ENCODE measurements at regions not wholly inside any gene's neighbourhood (a gene's known extent, or its start where the extent isn't known, plus 50 kb on each side); places are given as distances from the start of the nearest gene placed in this dataset.

DNA sequence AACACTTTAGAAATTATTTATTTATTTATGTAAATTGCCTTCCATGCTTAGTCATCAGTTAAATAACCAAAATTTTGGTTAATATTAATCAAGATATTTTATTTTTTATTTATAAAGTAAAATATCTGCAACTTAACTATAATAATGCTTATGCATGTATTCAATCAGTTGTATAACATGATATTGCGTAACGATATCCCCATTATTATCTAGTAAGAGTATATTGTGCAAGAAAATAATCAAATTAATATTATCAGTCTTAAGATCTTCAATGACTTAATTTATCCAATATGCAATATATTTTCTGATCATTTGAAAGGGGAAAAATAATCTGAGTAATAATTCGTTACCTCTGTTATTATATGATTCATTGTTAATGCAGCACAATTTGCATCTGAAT lies 596.7 kb downstream of the GABRG1 start:
- H3K27me3 Mint-ChIP-seq (ENCODE audit: unreplicated experiment), result no peaks in the 10 kb centered on the region
- H3K4me3 Mint-ChIP-seq (ENCODE audit: unreplicated experiment), result no peak overlapping the region
- peaks cover 19% of the 10 kb centered on the region for H3K9me3 Mint-ChIP-seq (ENCODE audit: unreplicated experiment)
- TF ChIP-seq, protein P1, sequence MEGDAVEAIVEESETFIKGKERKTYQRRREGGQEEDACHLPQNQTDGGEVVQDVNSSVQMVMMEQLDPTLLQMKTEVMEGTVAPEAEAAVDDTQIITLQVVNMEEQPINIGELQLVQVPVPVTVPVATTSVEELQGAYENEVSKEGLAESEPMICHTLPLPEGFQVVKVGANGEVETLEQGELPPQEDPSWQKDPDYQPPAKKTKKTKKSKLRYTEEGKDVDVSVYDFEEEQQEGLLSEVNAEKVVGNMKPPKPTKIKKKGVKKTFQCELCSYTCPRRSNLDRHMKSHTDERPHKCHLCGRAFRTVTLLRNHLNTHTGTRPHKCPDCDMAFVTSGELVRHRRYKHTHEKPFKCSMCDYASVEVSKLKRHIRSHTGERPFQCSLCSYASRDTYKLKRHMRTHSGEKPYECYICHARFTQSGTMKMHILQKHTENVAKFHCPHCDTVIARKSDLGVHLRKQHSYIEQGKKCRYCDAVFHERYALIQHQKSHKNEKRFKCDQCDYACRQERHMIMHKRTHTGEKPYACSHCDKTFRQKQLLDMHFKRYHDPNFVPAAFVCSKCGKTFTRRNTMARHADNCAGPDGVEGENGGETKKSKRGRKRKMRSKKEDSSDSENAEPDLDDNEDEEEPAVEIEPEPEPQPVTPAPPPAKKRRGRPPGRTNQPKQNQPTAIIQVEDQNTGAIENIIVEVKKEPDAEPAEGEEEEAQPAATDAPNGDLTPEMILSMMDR (IDR thresholded peaks at IDR 0.05), result no peak
- H3K27ac Mint-ChIP-seq (ENCODE audit: unreplicated experiment), result no peak overlapping the region
- no peak for DNase-seq (ENCODE audit: extremely low spot score, unreplicated experiment)
- no peaks in the 10 kb centered on the region for H3K4me1 Mint-ChIP-seq (ENCODE audit: unreplicated experiment)
- H3K36me3 Mint-ChIP-seq (ENCODE audit: unreplicated experiment), result no peaks in the 10 kb centered on the region

DNA sequence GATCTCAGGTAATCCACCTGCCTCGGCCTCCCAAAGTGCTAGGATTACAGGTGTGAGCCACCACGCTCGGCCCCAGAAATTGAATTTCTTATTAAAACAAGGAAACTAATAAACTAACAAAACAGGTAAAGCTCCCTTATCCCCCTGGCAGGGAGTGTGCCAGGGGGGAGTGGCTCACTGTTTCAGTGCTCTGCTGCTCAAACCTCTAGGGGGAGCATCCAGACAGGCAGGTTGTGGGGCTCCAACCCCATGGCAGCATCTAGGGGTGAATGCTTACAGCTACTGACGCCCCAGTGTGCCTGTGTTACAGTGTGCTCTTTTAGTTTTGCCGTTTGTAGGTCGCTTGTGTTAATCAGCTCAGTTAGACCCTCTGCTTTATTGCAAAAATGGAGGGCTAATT lies 605.0 kb downstream of the GABRG1 start:
- Mint-ChIP-seq H3K9me3 (ENCODE audit: unreplicated experiment) (peaks cover 21% of the 10 kb centered on the region), H3K36me3 (ENCODE audit: unreplicated experiment) (no peaks in the 10 kb centered on the region), H3K4me3 (ENCODE audit: unreplicated experiment) (no peak overlapping the region), H3K27me3 (ENCODE audit: unreplicated experiment) (no peaks in the 10 kb centered on the region), H3K27ac (ENCODE audit: unreplicated experiment) (no peak overlapping the region), H3K4me1 (ENCODE audit: unreplicated experiment) (no peaks in the 10 kb centered on the region)
- TF ChIP-seq, protein P1 (IDR thresholded peaks at IDR 0.05), result no peak
- DNase-seq (ENCODE audit: extremely low spot score, unreplicated experiment), result no peak

DNA sequence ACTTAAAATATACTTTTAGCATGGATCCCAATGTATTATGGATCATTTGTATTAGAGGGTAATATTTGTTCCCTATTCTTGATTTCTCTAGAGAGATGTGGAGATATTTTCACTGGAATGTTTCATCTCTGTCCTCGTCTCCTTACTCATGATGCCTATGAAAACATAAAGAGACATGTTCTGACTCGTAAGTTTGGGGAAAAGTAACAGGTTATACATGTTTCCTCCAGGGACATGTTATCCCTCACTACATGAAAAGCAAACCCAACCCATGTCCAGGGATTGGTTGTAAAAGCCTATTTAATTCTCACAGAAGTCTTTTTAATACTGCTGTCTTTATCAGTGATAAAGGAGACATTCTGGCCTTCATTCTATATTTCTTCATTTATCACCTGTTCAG lies 621.4 kb downstream of the GABRG1 start:
- Mint-ChIP-seq H3K36me3 (ENCODE audit: unreplicated experiment) (no peaks in the 10 kb centered on the region), H3K9me3 (ENCODE audit: unreplicated experiment) (no peaks in the 10 kb centered on the region), H3K4me1 (ENCODE audit: unreplicated experiment) (no peaks in the 10 kb centered on the region), H3K4me3 (ENCODE audit: unreplicated experiment) (no peak overlapping the region), H3K27ac (ENCODE audit: unreplicated experiment) (no peak overlapping the region), H3K27me3 (ENCODE audit: unreplicated experiment) (no peaks in the 10 kb centered on the region)
- TF ChIP-seq, protein P1 (IDR thresholded peaks at IDR 0.05), result no peak
- no peak for DNase-seq (ENCODE audit: extremely low spot score, unreplicated experiment)

DNA sequence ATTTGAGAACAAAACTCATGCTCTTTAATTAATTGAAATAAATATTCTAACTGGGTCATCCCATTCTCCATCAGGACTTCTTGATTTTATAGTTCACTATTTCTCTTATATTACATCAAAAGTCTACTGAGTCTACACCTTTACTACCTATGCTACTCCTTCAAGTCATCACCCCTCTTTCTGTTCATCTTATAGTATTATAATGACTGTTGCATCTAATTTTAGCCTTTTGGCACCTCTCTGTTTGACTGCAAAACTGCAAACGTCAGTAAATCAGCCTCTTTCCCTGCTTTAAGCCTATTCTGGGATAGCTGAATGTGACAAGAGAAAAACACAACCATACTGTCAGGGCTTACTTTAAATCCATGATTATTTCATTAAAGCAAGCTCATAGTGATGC lies 639.1 kb downstream of the GABRG1 start:
- no peaks in the 10 kb centered on the region for H3K4me1 Mint-ChIP-seq (ENCODE audit: unreplicated experiment)

DNA sequence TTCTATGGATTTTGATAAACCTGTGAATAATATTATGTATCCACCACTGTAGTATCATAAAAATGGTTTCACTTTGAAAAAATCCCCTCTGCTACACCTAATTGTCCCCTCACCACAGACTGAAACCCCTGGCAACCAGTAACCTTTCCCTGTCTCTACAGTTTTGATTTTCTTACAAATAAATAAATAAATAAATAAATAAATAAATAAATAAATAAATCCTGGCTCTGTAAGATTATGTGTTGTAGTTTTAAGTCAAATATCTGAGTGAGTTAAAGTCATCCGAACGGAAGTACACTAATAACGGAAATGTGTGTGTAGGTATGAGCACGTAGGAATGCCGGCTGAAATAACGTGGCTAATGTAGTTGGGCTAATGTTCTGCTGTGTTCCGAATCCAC lies 641.5 kb downstream of the GABRG1 start:
- Mint-ChIP-seq H3K27me3 (ENCODE audit: unreplicated experiment) (no peaks in the 10 kb centered on the region), H3K4me1 (ENCODE audit: unreplicated experiment) (no peaks in the 10 kb centered on the region), H3K36me3 (ENCODE audit: unreplicated experiment) (no peaks in the 10 kb centered on the region), H3K9me3 (ENCODE audit: unreplicated experiment) (no peaks in the 10 kb centered on the region), H3K4me3 (ENCODE audit: unreplicated experiment) (no peak overlapping the region), H3K27ac (ENCODE audit: unreplicated experiment) (no peak overlapping the region)
- DNase-seq (ENCODE audit: extremely low spot score, unreplicated experiment), result no peak
- TF ChIP-seq, protein P1 (IDR thresholded peaks at IDR 0.05), result no peak

More for the DNA sequence above, 639.1 kb downstream of the GABRG1 start:
- Mint-ChIP-seq H3K4me3 (ENCODE audit: unreplicated experiment) (no peak overlapping the region), H3K9me3 (ENCODE audit: unreplicated experiment) (no peaks in the 10 kb centered on the region), H3K27me3 (ENCODE audit: unreplicated experiment) (no peaks in the 10 kb centered on the region), H3K27ac (ENCODE audit: unreplicated experiment) (no peak overlapping the region), H3K36me3 (ENCODE audit: unreplicated experiment) (no peaks in the 10 kb centered on the region)
- no peak for DNase-seq (ENCODE audit: extremely low spot score, unreplicated experiment)
- TF ChIP-seq, protein P1 (IDR thresholded peaks at IDR 0.05), result no peak

All from osteocyte (in vitro differentiated cells).